ENCODE measurements at regions not wholly inside any gene's neighbourhood (a gene's known extent, or its start where the extent isn't known, plus 50 kb on each side); places are given as distances from the start of the nearest gene placed in this dataset.
A peak's percentile ranks its signal among the peaks of the same experiment; 100 is the strongest.

DNA sequence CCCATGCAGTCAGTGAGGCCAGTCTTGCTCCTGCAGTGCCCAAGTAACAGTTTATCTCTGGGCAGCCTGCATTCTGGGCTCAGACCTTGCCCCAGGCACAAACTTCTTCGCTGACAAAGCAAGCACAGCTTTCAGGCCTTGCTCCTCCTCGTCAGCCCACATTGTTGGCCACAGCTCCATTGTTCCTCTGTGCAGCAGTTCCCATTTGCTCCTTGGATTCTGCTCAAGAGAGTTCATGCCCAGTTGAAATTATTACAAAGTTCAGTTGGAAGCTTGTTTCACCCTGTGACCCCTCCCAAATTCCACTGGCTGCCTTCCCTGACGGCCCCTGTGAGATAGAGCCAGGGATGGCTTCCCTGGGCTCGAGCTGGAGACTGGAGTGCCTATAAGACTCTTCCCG, 163.4 kb upstream of the DDHD1 start:
- DNase-seq (ENCODE audit: low read depth) = no peak
- no peak for TF ChIP-seq CTCF (conservative IDR thresholded peaks at IDR 0.05; ENCODE audit: low read depth, low read length)
- no peak overlapping the region for H3K4me3 ChIP-seq (ENCODE audit: low read length)

- no peak for DNase-seq (ENCODE audit: low read depth)
- no peak overlapping the region for H3K4me3 ChIP-seq (ENCODE audit: low read length)
- no peak for TF ChIP-seq CTCF (conservative IDR thresholded peaks at IDR 0.05; ENCODE audit: low read depth, low read length)
These were observed 157.3 kb upstream of the DDHD1 start for GRCh38 chr14:53310412-53310811.

GRCh38 chr14:53306911-53307310, 153.8 kb upstream of the DDHD1 start:
- H3K4me3 ChIP-seq (ENCODE audit: low read length) = no peak overlapping the region
- TF ChIP-seq CTCF (conservative IDR thresholded peaks at IDR 0.05; ENCODE audit: low read depth, low read length) = no peak
- DNase-seq (ENCODE audit: low read depth) = no peak

DNA sequence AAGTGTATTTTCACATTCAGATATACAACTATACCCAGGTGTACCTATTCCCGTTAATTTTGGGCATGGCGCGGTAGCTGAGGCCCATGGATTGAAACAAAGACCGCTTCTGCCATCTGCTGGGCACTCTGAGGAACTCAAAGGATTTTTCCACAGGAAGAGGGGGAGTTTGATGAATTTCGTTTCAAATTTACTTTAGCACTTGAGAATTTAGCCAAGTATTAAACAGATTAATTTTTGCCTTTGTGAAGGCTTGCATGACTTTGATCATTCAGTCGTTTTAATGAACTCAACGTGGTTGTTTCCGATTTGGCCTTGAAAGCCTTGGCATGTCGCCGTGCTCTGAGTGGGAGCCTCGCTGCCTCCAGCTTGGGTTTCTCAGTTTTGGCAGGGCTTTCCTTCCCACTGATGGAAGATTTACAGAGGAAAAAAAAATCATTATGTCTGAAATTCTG, 153.2 kb upstream of the DDHD1 start:
- peak; percentile 48 for DNase-seq (ENCODE audit: low read depth)
- H3K4me3 ChIP-seq (ENCODE audit: low read length) = peak overlapping the region; percentile 55
- TF ChIP-seq CTCF (conservative IDR thresholded peaks at IDR 0.05; ENCODE audit: low read depth, low read length) = peak; percentile 74

GRCh38 chr14:53304726-53305381, 151.7 kb upstream of the DDHD1 start:
- DNase-seq (ENCODE audit: low read depth) = no peak
- no peak for TF ChIP-seq CTCF (conservative IDR thresholded peaks at IDR 0.05; ENCODE audit: low read depth, low read length)
- no peak overlapping the region for H3K4me3 ChIP-seq (ENCODE audit: low read length)

- peak; percentile 55 for TF ChIP-seq CTCF (conservative IDR thresholded peaks at IDR 0.05; ENCODE audit: low read depth, low read length)
- no peak for DNase-seq (ENCODE audit: low read depth)
- H3K4me3 ChIP-seq (ENCODE audit: low read length) = no peak overlapping the region
These were observed 143.0 kb upstream of the DDHD1 start for GRCh38 chr14:53295985-53296582.

DNA sequence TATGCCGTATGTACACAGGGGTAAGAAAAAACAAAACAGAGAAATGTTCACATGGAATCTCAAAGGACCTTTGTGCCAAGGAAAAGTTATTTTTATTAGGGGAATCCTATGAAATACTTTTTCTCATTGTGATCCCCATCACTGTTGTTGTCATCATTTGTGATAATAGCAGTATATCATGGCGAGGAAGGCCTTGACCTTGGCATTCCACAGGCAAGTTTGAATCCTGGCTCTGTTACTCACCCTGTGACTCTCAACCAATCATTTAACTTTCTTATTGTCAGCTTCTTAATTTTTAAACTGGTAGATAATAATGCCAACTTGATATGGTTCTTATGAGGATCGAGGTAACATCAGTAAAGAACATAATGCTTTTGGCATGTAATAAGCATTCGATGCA, 142.2 kb upstream of the DDHD1 start:
- TF ChIP-seq CTCF (conservative IDR thresholded peaks at IDR 0.05; ENCODE audit: low read depth, low read length) = no peak
- DNase-seq (ENCODE audit: low read depth) = no peak
- no peak overlapping the region for H3K4me3 ChIP-seq (ENCODE audit: low read length)
